Cardiac muscle cell (in vitro differentiated cells and primary cell): ENCODE measurements at regions not wholly inside any gene's neighbourhood (a gene's known extent, or its start where the extent isn't known, plus 50 kb on each side); places are given as distances from the start of the nearest gene placed in this dataset.

Experiments
- DNase-seq, 2 donors: peaks; one replicate each; pipeline versions ENCODE4 v3.0.0 to v3.0.0-alpha.2; 2010 to 2017; ENCODE audit warnings: low read depth in 1 of 2, low spot score in 1 of 2
- H3K27ac ChIP-seq: fragments of 200-600 bp; sonication (generic); 2 replicates; pipeline ENCODE4 v1.5.1; 2016
- H3K27me3 ChIP-seq: fragments of 200-600 bp; sonication (generic); 2 replicates; pipeline ENCODE4 v1.6.0; 2016; ENCODE audit warnings: control low read depth
- H3K36me3 ChIP-seq: fragments of 200-600 bp; sonication (generic); 2 replicates; pipeline ENCODE4 v1.5.1; 2016; ENCODE audit warnings: control low read depth
- H3K4me1 ChIP-seq: fragments of 200-600 bp; sonication (generic); 2 replicates; pipeline ENCODE4 v1.8.1; 2017; ENCODE audit warnings: low read depth, mild to moderate bottlenecking, mixed run types
- H3K4me3 ChIP-seq: fragments of 200-600 bp; sonication (generic); 2 replicates; pipeline ENCODE4 v1.5.1; 2016; ENCODE audit warnings: mild to moderate bottlenecking
- H3K9me3 ChIP-seq: fragments of 200-600 bp; sonication (generic); 2 replicates; pipeline ENCODE4 v1.5.1; 2017; ENCODE audit warnings: low read depth, mild to moderate bottlenecking, control low read depth
- CTCF ChIP-seq: IDR thresholded peaks from 2 replicates; pipeline ENCODE4 v1.5.1; 2012; ENCODE audit warnings: low read depth, mild to moderate bottlenecking, low read length

- no peak overlapping the region for H3K4me3 ChIP-seq
- H3K36me3 ChIP-seq, result no peaks in the 10 kb centered on the region
- no peak for TF ChIP-seq CTCF
- H3K27ac ChIP-seq, result no peak overlapping the region
- DNase-seq, result no peak
- H3K4me1 ChIP-seq, result no peaks in the 10 kb centered on the region
- H3K27me3 ChIP-seq, result no peaks in the 10 kb centered on the region
- H3K9me3 ChIP-seq, result no peaks in the 10 kb centered on the region
Measured at GRCh38 chr18:27585602-27586173, 400.6 kb upstream of the CHST9 start.

GRCh38 chr18:27583466-27583865, 398.4 kb upstream of the CHST9 start:
- TF ChIP-seq CTCF, result no peak
- H3K27me3 ChIP-seq, result no peaks in the 10 kb centered on the region
- no peaks in the 10 kb centered on the region for H3K36me3 ChIP-seq
- H3K4me1 ChIP-seq, result no peaks in the 10 kb centered on the region
- H3K27ac ChIP-seq, result no peak overlapping the region
- H3K4me3 ChIP-seq, result no peak overlapping the region
- no peaks in the 10 kb centered on the region for H3K9me3 ChIP-seq
- DNase-seq, result no peak

GRCh38 chr18:27582760-27583412, 397.8 kb upstream of the CHST9 start:
- no peak overlapping the region for H3K4me3 ChIP-seq
- no peak for TF ChIP-seq CTCF
- no peaks in the 10 kb centered on the region for H3K36me3 ChIP-seq
- no peak overlapping the region for H3K27ac ChIP-seq
- H3K27me3 ChIP-seq, result no peaks in the 10 kb centered on the region
- DNase-seq, result peak in 1 of 2 donors; percentile 76
- no peaks in the 10 kb centered on the region for H3K9me3 ChIP-seq
- H3K4me1 ChIP-seq, result no peaks in the 10 kb centered on the region

- no peaks in the 10 kb centered on the region for H3K4me1 ChIP-seq
- TF ChIP-seq CTCF, result no peak
- peak in 1 of 2 donors; percentile 71 for DNase-seq
- no peak overlapping the region for H3K4me3 ChIP-seq
- no peak overlapping the region for H3K27ac ChIP-seq
- H3K9me3 ChIP-seq, result no peaks in the 10 kb centered on the region
- no peaks in the 10 kb centered on the region for H3K27me3 ChIP-seq
- H3K36me3 ChIP-seq, result no peaks in the 10 kb centered on the region
Measured at GRCh38 chr18:27581296-27581904, 396.3 kb upstream of the CHST9 start.

- Histone ChIP-seq H3K4me1 (no peaks in the 10 kb centered on the region), H3K36me3 (no peaks in the 10 kb centered on the region), H3K27ac (no peak overlapping the region), H3K27me3 (no peaks in the 10 kb centered on the region), H3K9me3 (no peaks in the 10 kb centered on the region), H3K4me3 (no peak overlapping the region)
- no peak for TF ChIP-seq CTCF
- no peak for DNase-seq
Measured at GRCh38 chr18:27579364-27579763, 394.3 kb upstream of the CHST9 start.
